K562 (cell line): ENCODE measurements at regions not wholly inside any gene's neighbourhood (a gene's known extent, or its start where the extent isn't known, plus 50 kb on each side); places are given as distances from the start of the nearest gene placed in this dataset.

ENCODE experiments used
- CC2D1A ChIP-seq: fragments of 450-650 bp; IDR thresholded peaks from 2 replicates; pipeline ENCODE4 v1.6.1; 2017; ENCODE audit warnings: mild to moderate bottlenecking
- HCFC1 ChIP-seq: IDR thresholded peaks from 2 replicates; pipeline ENCODE4 v1.6.1; 2012; ENCODE audit warnings: low read depth, low read length, improper control_type of control experiment
- MCM5 ChIP-seq: fragments of 450-650 bp; IDR thresholded peaks from 2 replicates; pipeline ENCODE4 v1.6.1; 2016; ENCODE audit warnings: low read depth
- SRSF9 ChIP-seq: fragments of 200-400 bp; formaldehyde crosslinking; IDR thresholded peaks from 2 replicates; pipeline ENCODE4 v1.6.1; 2017; ENCODE audit warnings: low read depth, low read length, borderline replicate concordance
- ZC3H8 ChIP-seq: fragments of 450-650 bp; IDR thresholded peaks from 2 replicates; pipeline ENCODE4 v1.6.1; 2017
- ZNF695 ChIP-seq: fragments of 450-650 bp; formaldehyde crosslinking; IDR thresholded peaks from 2 replicates; pipeline ENCODE4 v1.4.0; 2020; ENCODE audit warnings: mild to moderate bottlenecking, moderate library complexity
- TF ChIP-seq, protein P1 (sequence below): sonication (generic); formaldehyde crosslinking; IDR thresholded peaks from 2 replicates; pipeline ENCODE4 v1.8.0; 2022; ENCODE audit warnings: mild to moderate bottlenecking, missing genetic modification reagents
- TF ChIP-seq, protein P2 (sequence below): sonication (generic); formaldehyde crosslinking; IDR thresholded peaks from 2 replicates; pipeline ENCODE4 v1.8.0; 2023; ENCODE audit warnings: missing genetic modification reagents, mild to moderate bottlenecking, borderline replicate concordance

DNA sequence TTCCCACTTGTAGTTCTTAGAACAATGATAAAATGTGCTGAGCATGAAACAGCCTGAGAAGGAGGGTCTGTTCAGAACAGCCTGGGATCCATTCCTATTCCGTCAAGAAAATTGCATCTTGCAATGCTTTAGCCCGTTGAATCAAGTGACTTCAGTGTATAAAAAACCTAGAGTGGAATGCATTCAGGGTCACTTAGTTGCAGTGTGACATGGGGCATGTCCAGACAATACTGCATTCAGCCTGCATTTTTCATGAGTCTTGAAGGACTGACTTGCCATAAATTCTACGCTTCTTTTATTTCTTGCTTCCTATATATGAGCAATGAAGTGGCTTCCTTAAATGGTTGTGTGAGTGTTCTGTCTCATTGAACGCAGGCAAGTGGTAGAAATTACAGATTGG is 758.3 kb upstream of the COBL start (continued):
- TF ChIP-seq ZNF695 (CRISPR knock-in tag) (no peak), HCFC1 (no peak), ZC3H8 (no peak), CC2D1A (no peak), SRSF9 (no peak), MCM5 (no peak)
- TF ChIP-seq, protein P1, sequence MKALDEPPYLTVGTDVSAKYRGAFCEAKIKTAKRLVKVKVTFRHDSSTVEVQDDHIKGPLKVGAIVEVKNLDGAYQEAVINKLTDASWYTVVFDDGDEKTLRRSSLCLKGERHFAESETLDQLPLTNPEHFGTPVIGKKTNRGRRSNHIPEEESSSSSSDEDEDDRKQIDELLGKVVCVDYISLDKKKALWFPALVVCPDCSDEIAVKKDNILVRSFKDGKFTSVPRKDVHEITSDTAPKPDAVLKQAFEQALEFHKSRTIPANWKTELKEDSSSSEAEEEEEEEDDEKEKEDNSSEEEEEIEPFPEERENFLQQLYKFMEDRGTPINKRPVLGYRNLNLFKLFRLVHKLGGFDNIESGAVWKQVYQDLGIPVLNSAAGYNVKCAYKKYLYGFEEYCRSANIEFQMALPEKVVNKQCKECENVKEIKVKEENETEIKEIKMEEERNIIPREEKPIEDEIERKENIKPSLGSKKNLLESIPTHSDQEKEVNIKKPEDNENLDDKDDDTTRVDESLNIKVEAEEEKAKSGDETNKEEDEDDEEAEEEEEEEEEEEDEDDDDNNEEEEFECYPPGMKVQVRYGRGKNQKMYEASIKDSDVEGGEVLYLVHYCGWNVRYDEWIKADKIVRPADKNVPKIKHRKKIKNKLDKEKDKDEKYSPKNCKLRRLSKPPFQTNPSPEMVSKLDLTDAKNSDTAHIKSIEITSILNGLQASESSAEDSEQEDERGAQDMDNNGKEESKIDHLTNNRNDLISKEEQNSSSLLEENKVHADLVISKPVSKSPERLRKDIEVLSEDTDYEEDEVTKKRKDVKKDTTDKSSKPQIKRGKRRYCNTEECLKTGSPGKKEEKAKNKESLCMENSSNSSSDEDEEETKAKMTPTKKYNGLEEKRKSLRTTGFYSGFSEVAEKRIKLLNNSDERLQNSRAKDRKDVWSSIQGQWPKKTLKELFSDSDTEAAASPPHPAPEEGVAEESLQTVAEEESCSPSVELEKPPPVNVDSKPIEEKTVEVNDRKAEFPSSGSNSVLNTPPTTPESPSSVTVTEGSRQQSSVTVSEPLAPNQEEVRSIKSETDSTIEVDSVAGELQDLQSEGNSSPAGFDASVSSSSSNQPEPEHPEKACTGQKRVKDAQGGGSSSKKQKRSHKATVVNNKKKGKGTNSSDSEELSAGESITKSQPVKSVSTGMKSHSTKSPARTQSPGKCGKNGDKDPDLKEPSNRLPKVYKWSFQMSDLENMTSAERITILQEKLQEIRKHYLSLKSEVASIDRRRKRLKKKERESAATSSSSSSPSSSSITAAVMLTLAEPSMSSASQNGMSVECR, result no peak
- TF ChIP-seq, protein P2, sequence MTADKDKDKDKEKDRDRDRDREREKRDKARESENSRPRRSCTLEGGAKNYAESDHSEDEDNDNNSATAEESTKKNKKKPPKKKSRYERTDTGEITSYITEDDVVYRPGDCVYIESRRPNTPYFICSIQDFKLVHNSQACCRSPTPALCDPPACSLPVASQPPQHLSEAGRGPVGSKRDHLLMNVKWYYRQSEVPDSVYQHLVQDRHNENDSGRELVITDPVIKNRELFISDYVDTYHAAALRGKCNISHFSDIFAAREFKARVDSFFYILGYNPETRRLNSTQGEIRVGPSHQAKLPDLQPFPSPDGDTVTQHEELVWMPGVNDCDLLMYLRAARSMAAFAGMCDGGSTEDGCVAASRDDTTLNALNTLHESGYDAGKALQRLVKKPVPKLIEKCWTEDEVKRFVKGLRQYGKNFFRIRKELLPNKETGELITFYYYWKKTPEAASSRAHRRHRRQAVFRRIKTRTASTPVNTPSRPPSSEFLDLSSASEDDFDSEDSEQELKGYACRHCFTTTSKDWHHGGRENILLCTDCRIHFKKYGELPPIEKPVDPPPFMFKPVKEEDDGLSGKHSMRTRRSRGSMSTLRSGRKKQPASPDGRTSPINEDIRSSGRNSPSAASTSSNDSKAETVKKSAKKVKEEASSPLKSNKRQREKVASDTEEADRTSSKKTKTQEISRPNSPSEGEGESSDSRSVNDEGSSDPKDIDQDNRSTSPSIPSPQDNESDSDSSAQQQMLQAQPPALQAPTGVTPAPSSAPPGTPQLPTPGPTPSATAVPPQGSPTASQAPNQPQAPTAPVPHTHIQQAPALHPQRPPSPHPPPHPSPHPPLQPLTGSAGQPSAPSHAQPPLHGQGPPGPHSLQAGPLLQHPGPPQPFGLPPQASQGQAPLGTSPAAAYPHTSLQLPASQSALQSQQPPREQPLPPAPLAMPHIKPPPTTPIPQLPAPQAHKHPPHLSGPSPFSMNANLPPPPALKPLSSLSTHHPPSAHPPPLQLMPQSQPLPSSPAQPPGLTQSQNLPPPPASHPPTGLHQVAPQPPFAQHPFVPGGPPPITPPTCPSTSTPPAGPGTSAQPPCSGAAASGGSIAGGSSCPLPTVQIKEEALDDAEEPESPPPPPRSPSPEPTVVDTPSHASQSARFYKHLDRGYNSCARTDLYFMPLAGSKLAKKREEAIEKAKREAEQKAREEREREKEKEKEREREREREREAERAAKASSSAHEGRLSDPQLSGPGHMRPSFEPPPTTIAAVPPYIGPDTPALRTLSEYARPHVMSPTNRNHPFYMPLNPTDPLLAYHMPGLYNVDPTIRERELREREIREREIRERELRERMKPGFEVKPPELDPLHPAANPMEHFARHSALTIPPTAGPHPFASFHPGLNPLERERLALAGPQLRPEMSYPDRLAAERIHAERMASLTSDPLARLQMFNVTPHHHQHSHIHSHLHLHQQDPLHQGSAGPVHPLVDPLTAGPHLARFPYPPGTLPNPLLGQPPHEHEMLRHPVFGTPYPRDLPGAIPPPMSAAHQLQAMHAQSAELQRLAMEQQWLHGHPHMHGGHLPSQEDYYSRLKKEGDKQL (CRISPR knock-in tag), result no peak
- TF ChIP-seq, all 486 proteins: peak for 0
